GM13977 (cell line): ENCODE measurements at regions not wholly inside any gene's neighbourhood (a gene's known extent, or its start where the extent isn't known, plus 50 kb on each side); places are given as distances from the start of the nearest gene placed in this dataset.

Source experiments
- DNase-seq: peaks from one replicate; pipeline ENCODE4 v3.0.0; 2012; ENCODE audit warnings: low spot score
- CTCF ChIP-seq: IDR thresholded peaks from 2 replicates; pipeline ENCODE4 v1.5.1; 2012; ENCODE audit warnings: mild to moderate bottlenecking, control low read depth; ENCODE audit not compliant: insufficient read depth; ENCODE audit errors: extremely low read depth, missing control alignments
- in situ Hi-C: fragments of 300-500 bp; cut with MboI; formaldehyde crosslinking; loops from one replicate; pipeline ENCODE4 v1.12.0; 2022; ENCODE audit warnings: low sequenced_read_pairs, low pct_unique_long_range_greater_than_20kb, mixed read lengths, inconsistent platforms; ENCODE audit not compliant: unreplicated experiment

- DNase-seq, result no peak
- in situ Hi-C loops, result no loop called here
- no peak for TF ChIP-seq CTCF
These were observed 205.4 kb downstream of the HS3ST1 start for GRCh38 chr4:11223311-11223710.

- no peak for DNase-seq
These were observed 210.0 kb downstream of the HS3ST1 start for GRCh38 chr4:11218692-11219091.

GRCh38 chr4:11216520-11216919 is 212.2 kb downstream of the HS3ST1 start:
- no peak for DNase-seq
- in situ Hi-C loops, result no loop called here
- no peak for TF ChIP-seq CTCF

More at GRCh38 chr4:11218692-11219091, 210.0 kb downstream of the HS3ST1 start:
- in situ Hi-C loops, result no loop called here
- no peak for TF ChIP-seq CTCF

GRCh38 chr4:11214281-11214680 is 214.4 kb downstream of the HS3ST1 start:
- no peak for TF ChIP-seq CTCF

GRCh38 chr4:11209826-11210225 is 218.9 kb downstream of the HS3ST1 start:
- no peak for DNase-seq
- in situ Hi-C loops, result no loop called here
- no peak for TF ChIP-seq CTCF

More at GRCh38 chr4:11214281-11214680, 214.4 kb downstream of the HS3ST1 start:
- in situ Hi-C loops, result no loop called here
- DNase-seq, result no peak

GRCh38 chr4:11201256-11201655 is 227.4 kb downstream of the HS3ST1 start:
- DNase-seq, result no peak
- TF ChIP-seq CTCF, result no peak
- in situ Hi-C loops, result no loop called here
